H1 (cell line): ENCODE measurements at regions not wholly inside any gene's neighbourhood (a gene's known extent, or its start where the extent isn't known, plus 50 kb on each side); places are given as distances from the start of the nearest gene placed in this dataset.

Source experiments
- BACH1 ChIP-seq: IDR thresholded peaks from 2 replicates; pipeline ENCODE4 v1.6.1; 2012; ENCODE audit warnings: low read length, improper control_type of control experiment
- BCL11A ChIP-seq, 2 experiments: IDR thresholded peaks; one replicate each; pipeline ENCODE4 v1.6.1; 2011; ENCODE audit warnings: low read depth in 2 of 2, low read length in 2 of 2, mild to moderate bottlenecking in 2 of 2
- CEBPB ChIP-seq: IDR thresholded peaks from 2 replicates; pipeline ENCODE4 v1.6.1; 2012; ENCODE audit warnings: low read depth, low read length
- CHD1 ChIP-seq: IDR thresholded peaks from 2 replicates; pipeline ENCODE4 v1.6.1; 2012; ENCODE audit warnings: low read depth, low read length, improper control_type of control experiment
- CTCF ChIP-seq, 3 experiments: IDR thresholded peaks; 1 replicate in 2 of 3; 2 replicates in 1 of 3; pipeline versions ENCODE4 v1.5.1 to v1.6.1; 2011; ENCODE audit warnings: low read length in 3 of 3, mild to moderate bottlenecking in 3 of 3, inconsistent platforms in 2 of 3, low read depth in 1 of 3, moderate library complexity in 1 of 3; ENCODE audit not compliant: insufficient read depth in 1 of 3; ENCODE audit errors: control extremely low read depth in 1 of 3
- NRF1 ChIP-seq: IDR thresholded peaks from 2 replicates; pipeline ENCODE4 v1.6.1; 2011; ENCODE audit warnings: mild to moderate bottlenecking, low read depth, low read length, improper control_type of control experiment
- POLR2A ChIP-seq, 2 experiments: IDR thresholded peaks; 1 replicate in 1 of 2; 2 replicates in 1 of 2; pipeline ENCODE4 v1.6.1; 2011; ENCODE audit warnings: low read depth in 2 of 2, low read length in 2 of 2, mild to moderate bottlenecking in 2 of 2; ENCODE audit errors: control extremely low read depth in 1 of 2
- POLR2AphosphoS5 ChIP-seq: IDR thresholded peaks from 2 replicates; pipeline ENCODE4 v1.6.1; 2011; ENCODE audit warnings: low read depth, low read length
- RAD21 ChIP-seq, 2 experiments: IDR thresholded peaks in 1 of 2; conservative IDR thresholded peaks in 1 of 2; 2 replicates each; pipeline ENCODE4 v1.6.1; 2011; ENCODE audit warnings: low read depth in 2 of 2, low read length in 2 of 2, improper control_type of control experiment in 1 of 2, inconsistent platforms in 1 of 2, mild to moderate bottlenecking in 1 of 2, moderate library complexity in 1 of 2
- SIN3A ChIP-seq, 2 experiments: IDR thresholded peaks in 1 of 2; conservative IDR thresholded peaks in 1 of 2; 2 replicates each; pipeline ENCODE4 v1.6.1; 2011 to 2012; ENCODE audit warnings: low read length in 2 of 2, improper control_type of control experiment in 1 of 2, low read depth in 1 of 2, mild to moderate bottlenecking in 1 of 2
- SP4 ChIP-seq: IDR thresholded peaks from 2 replicates; pipeline ENCODE4 v1.6.1; 2012; ENCODE audit warnings: low read length, inconsistent platforms
- SRF ChIP-seq: IDR thresholded peaks from 2 replicates; pipeline ENCODE4 v1.6.1; 2011; ENCODE audit warnings: mild to moderate bottlenecking, low read depth, low read length, moderate library complexity
- TAF1 ChIP-seq: IDR thresholded peaks from 2 replicates; pipeline ENCODE4 v1.6.1; 2011; ENCODE audit warnings: mild to moderate bottlenecking, low read depth, low read length
- TF ChIP-seq, protein P1 (sequence below): IDR thresholded peaks from 2 replicates; pipeline ENCODE4 v1.6.1; 2012; ENCODE audit warnings: low read length, inconsistent platforms

GRCh38 chr5:4893063-4893744, 246.9 kb upstream of the ADAMTS16 start:
- TF ChIP-seq CTCF (IDR thresholded peaks at IDR 0.05; ENCODE audit: control extremely low read depth in 1 of 3, insufficient read depth in 1 of 3, low read depth in 1 of 3, low read length in 3 of 3): no peak
- no peak for TF ChIP-seq SRF
- TF ChIP-seq BACH1: no peak
- no peak for TF ChIP-seq POLR2AphosphoS5
- no peak for TF ChIP-seq CEBPB
- no peak for TF ChIP-seq RAD21 (IDR thresholded peaks at IDR 0.05 in 1 of 2, conservative IDR thresholded peaks at IDR 0.05 in 1 of 2; ENCODE audit: low read depth in 2 of 2, low read length in 2 of 2)
- no peak for TF ChIP-seq POLR2A (IDR thresholded peaks at IDR 0.05; ENCODE audit: control extremely low read depth in 1 of 2, low read depth in 2 of 2, low read length in 2 of 2)
- no peak for TF ChIP-seq CHD1
- TF ChIP-seq, protein P1, sequence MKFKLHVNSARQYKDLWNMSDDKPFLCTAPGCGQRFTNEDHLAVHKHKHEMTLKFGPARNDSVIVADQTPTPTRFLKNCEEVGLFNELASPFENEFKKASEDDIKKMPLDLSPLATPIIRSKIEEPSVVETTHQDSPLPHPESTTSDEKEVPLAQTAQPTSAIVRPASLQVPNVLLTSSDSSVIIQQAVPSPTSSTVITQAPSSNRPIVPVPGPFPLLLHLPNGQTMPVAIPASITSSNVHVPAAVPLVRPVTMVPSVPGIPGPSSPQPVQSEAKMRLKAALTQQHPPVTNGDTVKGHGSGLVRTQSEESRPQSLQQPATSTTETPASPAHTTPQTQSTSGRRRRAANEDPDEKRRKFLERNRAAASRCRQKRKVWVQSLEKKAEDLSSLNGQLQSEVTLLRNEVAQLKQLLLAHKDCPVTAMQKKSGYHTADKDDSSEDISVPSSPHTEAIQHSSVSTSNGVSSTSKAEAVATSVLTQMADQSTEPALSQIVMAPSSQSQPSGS: no peak
- TF ChIP-seq BCL11A (IDR thresholded peaks at IDR 0.05; ENCODE audit: low read depth in 2 of 2, low read length in 2 of 2): no peak
- no peak for TF ChIP-seq TAF1
- TF ChIP-seq SP4: no peak
- no peak for TF ChIP-seq SIN3A (conservative IDR thresholded peaks at IDR 0.05 in 1 of 2, IDR thresholded peaks at IDR 0.05 in 1 of 2; ENCODE audit: low read depth in 1 of 2, low read length in 2 of 2)
- TF ChIP-seq NRF1: no peak
